Right cardiac atrium (tissue), 5 donors: ENCODE measurements at regions not wholly inside any gene's neighbourhood (a gene's known extent, or its start where the extent isn't known, plus 50 kb on each side); places are given as distances from the start of the nearest gene placed in this dataset.
A peak's percentile ranks its signal among the peaks of the same experiment; 100 is the strongest.
"Not testable (repeated sequence)": the region's sequence is repeated elsewhere in the genome, so short reads cannot be mapped to it uniquely, and the experiment has no call there.

Source experiments
- ATAC-seq, 2 donors: fragments of 200-7000 bp; cut with Tn5 transposase; one replicate each; pipeline versions ENCODE4 v1.8.0 to v1.9.1; 2020; ENCODE audit warnings: moderate library complexity in 2 of 2, mild to moderate bottlenecking in 1 of 2
- DNase-seq, 3 donors: peaks; one replicate each; pipeline ENCODE4 v3.0.0-alpha.2; 2020
- H3K27ac ChIP-seq: one replicate; pipeline ENCODE4 v1.5.1; 2013; ENCODE audit warnings: mild to moderate bottlenecking, low read length, control low read depth, moderate library complexity
- H3K27me3 ChIP-seq: one replicate; pipeline ENCODE4 v1.6.1; 2013; ENCODE audit not compliant: control insufficient read depth, insufficient read depth
- H3K4me1 ChIP-seq: one replicate; pipeline ENCODE4 v1.6.1; 2013; ENCODE audit warnings: low read length; ENCODE audit not compliant: control insufficient read depth, insufficient read depth
- H3K4me3 ChIP-seq: one replicate; pipeline ENCODE4 v1.5.1; 2013; ENCODE audit warnings: low read length, control low read depth
- H3K9me3 ChIP-seq: one replicate; pipeline ENCODE4 v1.6.1; 2013; ENCODE audit warnings: low read length; ENCODE audit not compliant: control insufficient read depth
- WGBS: extraction: QIAGEN DNeasy Blood & Tissue Kit; methylation state at CpG from one replicate; pipeline ENCODE4 v1.1.7; 2013; 5-methylcytosine and 5-hydroxymethylcytosine counted together
- intact Hi-C, 4 donors: fragments of 100-400 bp; cut with DNase I; formaldehyde crosslinking; loops; one replicate each; pipeline versions ENCODE4 v1.11.0 to v1.14.0; 2022 to 2023
- donor health status: healthy with polysubstance abuse.
- donor health status: DM: no; HTN: yes; CAD: no.
- donor health status: DM: no; HTN: no; CAD: no.
- donor health status: DM: no; HTN: yes; CAD: no; lungs with severe emphysema.
- donor health status: DM: yes; HTN: yes; CAD: no.

- DNase-seq, result no peak
- intact Hi-C loops, result no loop called here
- no peak for ATAC-seq
- Histone ChIP-seq H3K27me3 (no peaks in the 10 kb centered on the region), H3K27ac (no peak overlapping the region), H3K9me3 (no peaks in the 10 kb centered on the region), H3K4me3 (no peak overlapping the region), H3K4me1 (no peaks in the 10 kb centered on the region)
- WGBS, result 71% methylated on average over 4 of the region's 4 CpGs
These were observed 88.5 kb upstream of the NFASC start for GRCh38 chr1:204782118-204782700.

GRCh38 chr1:204785023-204785422 lies 85.6 kb upstream of the NFASC start:
- ATAC-seq, H3K4me1 ChIP-seq, DNase-seq, H3K4me3 ChIP-seq, H3K27me3 ChIP-seq, H3K27ac ChIP-seq, H3K9me3 ChIP-seq, intact Hi-C loops: not testable (repeated sequence)
- WGBS, result 83% methylated on average over 4 of the region's 4 CpGs

GRCh38 chr1:204788470-204788869 lies 82.2 kb upstream of the NFASC start:
- DNase-seq (no peak), ATAC-seq (no peak)
- H3K27ac ChIP-seq, result no peak overlapping the region
- H3K4me1 ChIP-seq, result no peaks in the 10 kb centered on the region
- no peaks in the 10 kb centered on the region for H3K9me3 ChIP-seq
- intact Hi-C loops, result no loop called here
- H3K4me3 ChIP-seq, result no peak overlapping the region
- no peaks in the 10 kb centered on the region for H3K27me3 ChIP-seq

DNA sequence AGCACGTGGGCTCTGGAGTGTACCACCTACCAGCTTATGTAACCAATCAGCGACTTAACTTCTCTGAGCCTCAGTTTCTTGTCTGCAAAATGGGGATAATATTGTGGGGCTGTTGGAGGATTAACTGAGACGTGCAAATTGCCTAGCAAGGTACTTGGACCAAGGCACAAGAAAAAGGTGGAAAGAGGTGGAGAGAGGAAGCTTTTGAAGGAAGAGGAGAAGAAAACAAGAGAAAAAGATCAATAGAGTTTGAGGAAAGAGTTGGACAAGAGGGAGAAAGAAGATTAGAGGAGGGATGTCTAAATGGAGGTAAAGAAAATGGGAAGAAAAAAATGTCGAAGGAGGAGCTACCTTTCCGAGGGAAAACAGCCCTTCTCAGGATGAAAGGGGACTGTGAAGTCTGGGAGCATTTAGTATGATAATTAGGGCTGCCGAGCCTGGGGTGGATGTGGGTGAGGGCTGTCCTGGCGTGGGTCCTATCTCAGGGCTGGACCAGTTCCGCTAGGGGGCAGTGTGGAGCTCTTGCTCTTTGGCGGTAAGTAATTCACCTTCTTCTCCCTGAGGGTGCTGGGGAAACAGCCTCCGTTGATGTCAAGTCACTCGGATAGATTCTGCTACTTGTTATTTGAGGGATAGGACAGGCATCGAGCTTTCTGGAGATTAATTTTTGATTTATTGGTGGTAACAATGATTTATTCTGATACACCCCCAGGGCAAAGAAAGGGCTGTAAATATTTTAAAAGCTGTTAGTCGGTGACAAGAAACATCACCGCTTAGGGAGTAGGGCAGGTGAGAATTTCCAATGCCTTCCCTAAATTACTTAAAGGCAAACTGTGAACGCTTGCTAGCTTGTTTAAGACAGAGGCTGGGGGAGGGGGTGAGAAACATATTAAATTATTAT lies 79.0 kb upstream of the NFASC start:
- intact Hi-C loops, result no loop called here
- ATAC-seq (peak; percentile 50 to 74), DNase-seq (peak; percentile 66 to 88 (median 81))
- Histone ChIP-seq H3K9me3 (no peaks in the 10 kb centered on the region), H3K27me3 (no peaks in the 10 kb centered on the region), H3K4me3 (no peak overlapping the region), H3K4me1 (no peaks in the 10 kb centered on the region), H3K27ac (no peak overlapping the region)
- 31% methylated on average over 15 of the region's 15 CpGs for WGBS

- ATAC-seq, result no peak
- Histone ChIP-seq H3K4me3 (no peak overlapping the region), H3K27me3 (no peaks in the 10 kb centered on the region), H3K27ac (no peak overlapping the region), H3K9me3 (no peaks in the 10 kb centered on the region), H3K4me1 (no peaks in the 10 kb centered on the region)
- intact Hi-C loops, result no loop called here
- no peak for DNase-seq
- WGBS, result 56% methylated on average over 6 of the region's 6 CpGs
These were observed 78.3 kb upstream of the NFASC start for GRCh38 chr1:204792354-204792692.

- H3K9me3 ChIP-seq, result no peaks in the 10 kb centered on the region
- 78% methylated on average over 7 of the region's 7 CpGs for WGBS
- H3K4me3 ChIP-seq, result no peak overlapping the region
- no peak overlapping the region for H3K27ac ChIP-seq
- DNase-seq (no peak), ATAC-seq (no peak)
- H3K4me1 ChIP-seq, result no peaks in the 10 kb centered on the region
- intact Hi-C loops, result no loop called here
- no peaks in the 10 kb centered on the region for H3K27me3 ChIP-seq
These were observed 77.3 kb upstream of the NFASC start for GRCh38 chr1:204793259-204793914.

- DNase-seq, H3K4me3 ChIP-seq, H3K27ac ChIP-seq, H3K4me1 ChIP-seq, ATAC-seq, H3K9me3 ChIP-seq, H3K27me3 ChIP-seq, intact Hi-C loops: not testable (repeated sequence)
- 91% methylated on average over 2 of the region's 2 CpGs for WGBS
These were observed 73.8 kb upstream of the NFASC start for GRCh38 chr1:204796886-204797285.

GRCh38 chr1:204797401-204797800 lies 73.3 kb upstream of the NFASC start:
- ATAC-seq (no peak), DNase-seq (no peak)
- Histone ChIP-seq H3K27ac (no peak overlapping the region), H3K4me1 (no peaks in the 10 kb centered on the region), H3K4me3 (no peak overlapping the region), H3K27me3 (no peaks in the 10 kb centered on the region), H3K9me3 (no peaks in the 10 kb centered on the region)
- intact Hi-C loops, result no loop called here
- whole genome bisulfite sequencing, result 77% methylated on average over 2 of the region's 2 CpGs

DNA sequence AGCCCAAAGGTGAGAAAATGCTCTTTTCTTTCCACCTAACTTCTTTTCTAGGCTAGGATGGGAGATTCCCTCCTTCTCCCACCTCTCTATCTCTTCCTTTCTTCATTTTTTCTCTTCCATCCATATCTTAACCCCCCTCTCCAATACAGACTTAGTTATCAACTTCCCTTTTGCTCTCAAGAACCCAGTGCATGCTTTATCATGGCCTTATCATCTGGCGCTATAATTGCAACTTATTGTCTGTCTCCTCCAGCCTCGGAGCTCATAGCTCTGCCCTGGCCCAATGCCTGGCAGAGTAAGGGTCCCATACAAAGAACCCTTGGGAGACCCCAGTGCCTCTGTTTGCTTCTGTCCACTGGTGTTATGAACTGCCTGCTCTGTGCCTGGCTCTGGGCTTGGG lies 71.0 kb upstream of the NFASC start:
- Histone ChIP-seq H3K9me3 (no peaks in the 10 kb centered on the region), H3K27me3 (no peaks in the 10 kb centered on the region), H3K27ac (no peak overlapping the region), H3K4me1 (no peaks in the 10 kb centered on the region), H3K4me3 (no peak overlapping the region)
- intact Hi-C loops, result loop anchor here in 2 of 4 donors (5.0 to 10.0 kb wide), 2 partner anchors 227 to 255 kb away; no protein-coding TSS in a partner anchor
- ATAC-seq (no peak), DNase-seq (no peak)
- WGBS, result 21% methylated on average over 2 of the region's 2 CpGs

DNA sequence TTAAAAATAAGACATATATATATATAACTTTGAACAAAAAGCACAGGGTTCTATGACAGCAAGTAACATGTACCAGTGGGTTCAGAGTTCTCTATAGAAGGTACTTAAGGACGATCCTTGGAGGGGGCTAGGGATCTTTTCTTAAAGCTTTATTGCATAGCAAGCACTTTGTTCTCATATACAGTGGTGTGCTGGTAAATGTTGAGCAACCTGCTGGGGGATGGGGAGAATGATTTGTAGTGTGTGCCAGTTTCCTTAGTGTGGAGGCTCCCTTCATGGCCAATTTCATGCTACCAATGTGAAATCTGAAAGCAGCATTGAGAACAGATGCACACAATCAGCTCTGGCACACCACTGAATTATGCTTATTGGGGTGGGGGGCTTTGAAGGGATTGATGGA lies 69.5 kb upstream of the NFASC start:
- DNase-seq (no peak), ATAC-seq (no peak)
- Histone ChIP-seq H3K4me3 (no peak overlapping the region), H3K9me3 (no peaks in the 10 kb centered on the region), H3K27me3 (no peaks in the 10 kb centered on the region), H3K4me1 (no peaks in the 10 kb centered on the region), H3K27ac (no peak overlapping the region)
- intact Hi-C loops, result loop anchor here in 2 of 4 donors (5.0 to 10.0 kb wide), 2 partner anchors 229 to 254 kb away; no protein-coding TSS in a partner anchor
- 77% methylated on average over 1 of the region's 1 CpG for WGBS
